ENCODE measurements at regions not wholly inside any gene's neighbourhood (a gene's known extent, or its start where the extent isn't known, plus 50 kb on each side); places are given as distances from the start of the nearest gene placed in this dataset.
"Not testable (repeated sequence)": the region's sequence is repeated elsewhere in the genome, so short reads cannot be mapped to it uniquely, and the experiment has no call there.

- FAIRE-seq (no peak), DNase-seq (ENCODE audit: insufficient read length, low spot score) (no peak)
- no peak for TF ChIP-seq POLR2A (IDR thresholded peaks at IDR 0.05; ENCODE audit: low read depth, low read length)
Measured at GRCh38 chr5:72703876-72704275, 112.6 kb upstream of the TNPO1 start.

- DNase-seq (ENCODE audit: insufficient read length, low spot score) (no peak), FAIRE-seq (no peak)
- no peak for TF ChIP-seq POLR2A (IDR thresholded peaks at IDR 0.05; ENCODE audit: low read depth, low read length)
Measured at GRCh38 chr5:72702881-72703434, 113.5 kb upstream of the TNPO1 start.

- FAIRE-seq; DNase-seq (ENCODE audit: insufficient read length, low spot score): not testable (repeated sequence)
Measured at GRCh38 chr5:72702105-72702504, 114.4 kb upstream of the TNPO1 start.

GRCh38 chr5:72698481-72698880 is 118.0 kb upstream of the TNPO1 start:
- FAIRE-seq, result peak; percentile 6
- no peak for DNase-seq (ENCODE audit: insufficient read length, low spot score)
- TF ChIP-seq POLR2A (IDR thresholded peaks at IDR 0.05; ENCODE audit: low read depth, low read length), result no peak

- DNase-seq (ENCODE audit: insufficient read length, low spot score), result no peak
- no peak for TF ChIP-seq POLR2A (IDR thresholded peaks at IDR 0.05; ENCODE audit: low read depth, low read length)
- no peak for FAIRE-seq
Measured at GRCh38 chr5:72697622-72698021, 118.8 kb upstream of the TNPO1 start.

GRCh38 chr5:72695659-72696058 is 120.8 kb upstream of the TNPO1 start:
- FAIRE-seq (no peak), DNase-seq (ENCODE audit: insufficient read length, low spot score) (no peak)
- TF ChIP-seq POLR2A (IDR thresholded peaks at IDR 0.05; ENCODE audit: low read depth, low read length), result no peak

- TF ChIP-seq POLR2A (IDR thresholded peaks at IDR 0.05; ENCODE audit: low read depth, low read length), result no peak
- FAIRE-seq, result no peak
- no peak for DNase-seq (ENCODE audit: insufficient read length, low spot score)
Measured at GRCh38 chr5:72694856-72695255, 121.6 kb upstream of the TNPO1 start.

GRCh38 chr5:72693546-72694205 is 122.8 kb upstream of the TNPO1 start:
- FAIRE-seq (no peak), DNase-seq (ENCODE audit: insufficient read length, low spot score) (no peak)

GRCh38 chr5:72692651-72693442 is 123.6 kb upstream of the TNPO1 start:
- no peak for TF ChIP-seq POLR2A (IDR thresholded peaks at IDR 0.05; ENCODE audit: low read depth, low read length)
- DNase-seq (ENCODE audit: insufficient read length, low spot score) (no peak), FAIRE-seq (no peak)

More at GRCh38 chr5:72693546-72694205, 122.8 kb upstream of the TNPO1 start:
- no peak for TF ChIP-seq POLR2A (IDR thresholded peaks at IDR 0.05; ENCODE audit: low read depth, low read length)

- FAIRE-seq, result no peak
- no peak for DNase-seq (ENCODE audit: insufficient read length, low spot score)
- TF ChIP-seq POLR2A (IDR thresholded peaks at IDR 0.05; ENCODE audit: low read depth, low read length), result no peak
Measured at GRCh38 chr5:72692231-72692637, 124.2 kb upstream of the TNPO1 start.

- no peak for DNase-seq (ENCODE audit: insufficient read length, low spot score)
- no peak for TF ChIP-seq POLR2A (IDR thresholded peaks at IDR 0.05; ENCODE audit: low read depth, low read length)
- no peak for FAIRE-seq
Measured at GRCh38 chr5:72691751-72692150, 124.7 kb upstream of the TNPO1 start.

- FAIRE-seq (no peak), DNase-seq (ENCODE audit: insufficient read length, low spot score) (no peak)
- TF ChIP-seq POLR2A (IDR thresholded peaks at IDR 0.05; ENCODE audit: low read depth, low read length), result no peak
Measured at GRCh38 chr5:72688916-72689315, 127.5 kb upstream of the TNPO1 start.

- no peak for DNase-seq (ENCODE audit: insufficient read length, low spot score)
- FAIRE-seq, result no peak
- TF ChIP-seq POLR2A (IDR thresholded peaks at IDR 0.05; ENCODE audit: low read depth, low read length), result no peak
Measured at GRCh38 chr5:72687288-72687687, 129.2 kb upstream of the TNPO1 start.

GRCh38 chr5:72682561-72682960 is 133.9 kb upstream of the TNPO1 start:
- FAIRE-seq (no peak), DNase-seq (ENCODE audit: insufficient read length, low spot score) (no peak)
- no peak for TF ChIP-seq POLR2A (IDR thresholded peaks at IDR 0.05; ENCODE audit: low read depth, low read length)

GRCh38 chr5:72681781-72682180 is 134.7 kb upstream of the TNPO1 start:
- no peak for FAIRE-seq
- no peak for DNase-seq (ENCODE audit: insufficient read length, low spot score)
- no peak for TF ChIP-seq POLR2A (IDR thresholded peaks at IDR 0.05; ENCODE audit: low read depth, low read length)

Measured in H54 (cell line).